ENCODE measurements at regions not wholly inside any gene's neighbourhood (a gene's known extent, or its start where the extent isn't known, plus 50 kb on each side); places are given as distances from the start of the nearest gene placed in this dataset.

DNA sequence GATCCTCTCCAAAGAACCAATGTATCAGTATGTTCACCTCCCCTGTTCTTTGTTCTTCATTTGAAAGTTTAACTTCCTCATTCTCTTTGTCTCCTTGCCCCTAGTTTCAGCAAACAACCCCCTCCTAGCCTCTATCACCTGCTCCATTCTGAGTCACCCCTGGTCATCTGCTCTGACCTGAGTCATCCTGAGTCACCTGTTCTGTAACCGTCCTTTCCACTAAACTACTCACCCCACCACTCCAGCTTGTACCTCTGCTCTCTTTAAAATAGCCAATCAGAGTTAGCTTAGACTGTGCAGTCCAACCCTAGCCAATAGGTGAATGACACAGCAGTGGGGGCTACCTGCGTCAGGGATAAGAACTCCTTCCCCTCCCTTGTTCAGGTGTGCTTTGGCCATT lies 249.8 kb upstream of the AADAT start:
- Histone ChIP-seq H3K4me3 (replicated peaks; ENCODE audit: insufficient read depth, low read length) (no peak overlapping the region), H3K27me3 (ENCODE audit: insufficient read depth, poor library complexity, severe bottlenecking) (no peaks in the 10 kb centered on the region), H3K27ac (replicated peaks) (no peak overlapping the region)
- DNase-seq (ENCODE audit: low read depth in 1 of 2, low spot score in 1 of 2), result no peak
- no peak for TF ChIP-seq POLR2AphosphoS5 (IDR thresholded peaks at IDR 0.05; ENCODE audit: low read depth)

DNA sequence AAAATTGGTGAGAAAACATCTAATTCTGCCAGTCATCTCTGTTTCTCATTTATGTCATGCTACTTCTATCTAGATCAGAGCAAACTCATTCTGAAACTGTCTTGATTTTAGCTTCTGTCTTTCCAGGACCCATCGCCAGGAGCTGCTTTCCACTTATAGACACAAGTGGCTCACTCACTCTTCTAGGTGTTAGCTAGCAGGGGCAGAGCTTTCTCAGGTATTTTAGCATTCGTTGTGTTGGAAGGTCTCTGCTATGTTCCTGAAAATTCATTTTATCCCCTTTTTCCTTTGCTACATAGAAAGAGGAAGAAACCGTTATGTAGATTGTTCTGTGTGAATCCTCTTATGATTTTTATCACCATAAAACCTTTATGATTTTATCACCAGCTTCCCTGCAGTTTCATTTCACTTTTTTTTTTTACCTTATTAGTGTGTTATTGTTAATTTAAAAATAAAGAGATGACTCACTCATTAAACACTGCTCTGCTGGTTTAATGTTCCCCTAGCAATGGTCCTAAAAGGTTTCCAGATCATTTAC lies 246.6 kb upstream of the AADAT start:
- Histone ChIP-seq H3K4me3 (replicated peaks; ENCODE audit: insufficient read depth, low read length) (no peak overlapping the region), H3K27me3 (ENCODE audit: insufficient read depth, poor library complexity, severe bottlenecking) (no peaks in the 10 kb centered on the region), H3K27ac (replicated peaks) (no peak overlapping the region)
- TF ChIP-seq SPI1 (IDR thresholded peaks at IDR 0.05; ENCODE audit: borderline replicate concordance, low read depth), result no peak
- no peak for TF ChIP-seq POLR2AphosphoS5 (IDR thresholded peaks at IDR 0.05; ENCODE audit: low read depth)
- TF ChIP-seq, protein P1, sequence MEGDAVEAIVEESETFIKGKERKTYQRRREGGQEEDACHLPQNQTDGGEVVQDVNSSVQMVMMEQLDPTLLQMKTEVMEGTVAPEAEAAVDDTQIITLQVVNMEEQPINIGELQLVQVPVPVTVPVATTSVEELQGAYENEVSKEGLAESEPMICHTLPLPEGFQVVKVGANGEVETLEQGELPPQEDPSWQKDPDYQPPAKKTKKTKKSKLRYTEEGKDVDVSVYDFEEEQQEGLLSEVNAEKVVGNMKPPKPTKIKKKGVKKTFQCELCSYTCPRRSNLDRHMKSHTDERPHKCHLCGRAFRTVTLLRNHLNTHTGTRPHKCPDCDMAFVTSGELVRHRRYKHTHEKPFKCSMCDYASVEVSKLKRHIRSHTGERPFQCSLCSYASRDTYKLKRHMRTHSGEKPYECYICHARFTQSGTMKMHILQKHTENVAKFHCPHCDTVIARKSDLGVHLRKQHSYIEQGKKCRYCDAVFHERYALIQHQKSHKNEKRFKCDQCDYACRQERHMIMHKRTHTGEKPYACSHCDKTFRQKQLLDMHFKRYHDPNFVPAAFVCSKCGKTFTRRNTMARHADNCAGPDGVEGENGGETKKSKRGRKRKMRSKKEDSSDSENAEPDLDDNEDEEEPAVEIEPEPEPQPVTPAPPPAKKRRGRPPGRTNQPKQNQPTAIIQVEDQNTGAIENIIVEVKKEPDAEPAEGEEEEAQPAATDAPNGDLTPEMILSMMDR (IDR thresholded peaks at IDR 0.05; ENCODE audit: insufficient read depth, low read length), result no peak
- TF ChIP-seq, protein P2, sequence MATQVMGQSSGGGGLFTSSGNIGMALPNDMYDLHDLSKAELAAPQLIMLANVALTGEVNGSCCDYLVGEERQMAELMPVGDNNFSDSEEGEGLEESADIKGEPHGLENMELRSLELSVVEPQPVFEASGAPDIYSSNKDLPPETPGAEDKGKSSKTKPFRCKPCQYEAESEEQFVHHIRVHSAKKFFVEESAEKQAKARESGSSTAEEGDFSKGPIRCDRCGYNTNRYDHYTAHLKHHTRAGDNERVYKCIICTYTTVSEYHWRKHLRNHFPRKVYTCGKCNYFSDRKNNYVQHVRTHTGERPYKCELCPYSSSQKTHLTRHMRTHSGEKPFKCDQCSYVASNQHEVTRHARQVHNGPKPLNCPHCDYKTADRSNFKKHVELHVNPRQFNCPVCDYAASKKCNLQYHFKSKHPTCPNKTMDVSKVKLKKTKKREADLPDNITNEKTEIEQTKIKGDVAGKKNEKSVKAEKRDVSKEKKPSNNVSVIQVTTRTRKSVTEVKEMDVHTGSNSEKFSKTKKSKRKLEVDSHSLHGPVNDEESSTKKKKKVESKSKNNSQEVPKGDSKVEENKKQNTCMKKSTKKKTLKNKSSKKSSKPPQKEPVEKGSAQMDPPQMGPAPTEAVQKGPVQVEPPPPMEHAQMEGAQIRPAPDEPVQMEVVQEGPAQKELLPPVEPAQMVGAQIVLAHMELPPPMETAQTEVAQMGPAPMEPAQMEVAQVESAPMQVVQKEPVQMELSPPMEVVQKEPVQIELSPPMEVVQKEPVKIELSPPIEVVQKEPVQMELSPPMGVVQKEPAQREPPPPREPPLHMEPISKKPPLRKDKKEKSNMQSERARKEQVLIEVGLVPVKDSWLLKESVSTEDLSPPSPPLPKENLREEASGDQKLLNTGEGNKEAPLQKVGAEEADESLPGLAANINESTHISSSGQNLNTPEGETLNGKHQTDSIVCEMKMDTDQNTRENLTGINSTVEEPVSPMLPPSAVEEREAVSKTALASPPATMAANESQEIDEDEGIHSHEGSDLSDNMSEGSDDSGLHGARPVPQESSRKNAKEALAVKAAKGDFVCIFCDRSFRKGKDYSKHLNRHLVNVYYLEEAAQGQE (IDR thresholded peaks at IDR 0.05; ENCODE audit: insufficient replicate concordance, low read depth), result no peak
- TF ChIP-seq GABPA (IDR thresholded peaks at IDR 0.05; ENCODE audit: low read depth), result no peak
- no peak for DNase-seq (ENCODE audit: low read depth in 1 of 2, low spot score in 1 of 2)

DNA sequence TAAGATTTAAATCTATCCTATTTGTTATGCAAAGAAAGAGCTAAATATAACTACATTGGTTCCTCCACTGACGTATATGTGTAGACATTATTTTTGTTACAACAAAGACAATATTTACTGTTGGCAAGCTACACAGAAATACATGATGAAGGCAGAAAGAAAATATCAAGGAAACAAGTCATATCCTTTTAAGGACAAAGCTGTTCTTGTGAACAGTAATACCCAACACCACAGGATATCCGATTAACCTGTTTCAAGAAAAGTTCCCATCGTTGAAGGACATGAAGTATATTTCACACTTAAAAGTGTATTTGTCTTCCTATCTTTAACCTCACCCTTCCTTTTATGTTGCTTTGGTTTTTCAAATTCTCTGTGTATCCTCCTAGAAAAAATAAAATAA lies 235.8 kb upstream of the AADAT start:
- Histone ChIP-seq H3K27me3 (ENCODE audit: insufficient read depth, poor library complexity, severe bottlenecking) (no peaks in the 10 kb centered on the region), H3K27ac (replicated peaks) (no peak overlapping the region), H3K4me3 (replicated peaks; ENCODE audit: insufficient read depth, low read length) (no peak overlapping the region)
- no peak for DNase-seq (ENCODE audit: low read depth in 1 of 2, low spot score in 1 of 2)
- TF ChIP-seq, protein P2 (IDR thresholded peaks at IDR 0.05; ENCODE audit: insufficient replicate concordance, low read depth), result no peak
- TF ChIP-seq SPI1 (IDR thresholded peaks at IDR 0.05; ENCODE audit: borderline replicate concordance, low read depth) (no peak), GABPA (IDR thresholded peaks at IDR 0.05; ENCODE audit: low read depth) (no peak), POLR2AphosphoS5 (IDR thresholded peaks at IDR 0.05; ENCODE audit: low read depth) (no peak)
- TF ChIP-seq, protein P1 (IDR thresholded peaks at IDR 0.05; ENCODE audit: insufficient read depth, low read length), result no peak

DNA sequence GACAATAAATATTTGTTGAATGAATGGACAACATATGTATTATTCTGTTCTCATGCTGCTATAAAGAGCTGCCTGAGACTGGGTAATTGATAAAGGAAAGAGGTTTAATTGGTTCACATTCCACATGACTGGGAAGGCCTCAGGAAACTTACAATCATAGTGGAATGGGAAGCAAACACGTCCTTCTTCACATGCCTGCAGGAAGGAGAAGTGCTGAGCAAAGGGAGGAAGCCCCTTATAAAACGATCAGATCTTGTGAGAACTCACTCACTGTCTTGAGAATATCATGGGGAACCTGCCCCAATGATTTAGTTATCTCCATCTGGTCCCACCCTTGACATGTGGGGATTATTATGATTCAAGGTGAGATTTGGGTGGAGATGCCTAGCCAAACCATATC lies 233.9 kb upstream of the AADAT start:
- TF ChIP-seq, protein P2 (IDR thresholded peaks at IDR 0.05; ENCODE audit: insufficient replicate concordance, low read depth), result no peak
- no peak overlapping the region for H3K27ac ChIP-seq (replicated peaks)
- no peak overlapping the region for H3K4me3 ChIP-seq (replicated peaks; ENCODE audit: insufficient read depth, low read length)
- no peaks in the 10 kb centered on the region for H3K27me3 ChIP-seq (ENCODE audit: insufficient read depth, poor library complexity, severe bottlenecking)
- no peak for DNase-seq (ENCODE audit: low read depth in 1 of 2, low spot score in 1 of 2)

All from HL-60 (cell line).